ENCODE measurements at regions not wholly inside any gene's neighbourhood (a gene's known extent, or its start where the extent isn't known, plus 50 kb on each side); places are given as distances from the start of the nearest gene placed in this dataset.

GRCh38 chr3:6723205-6723604 is 137.7 kb upstream of the GRM7 start:
- DNase-seq (ENCODE audit: low read depth): no peak
- no peak for TF ChIP-seq CTCF (conservative IDR thresholded peaks at IDR 0.05; ENCODE audit: low read length)
- no peak overlapping the region for H3K4me3 ChIP-seq (ENCODE audit: low read length)

- DNase-seq (ENCODE audit: low read depth): no peak
- no peak for TF ChIP-seq CTCF (conservative IDR thresholded peaks at IDR 0.05; ENCODE audit: low read length)
Measured at GRCh38 chr3:6726811-6727210, 134.1 kb upstream of the GRM7 start.

GRCh38 chr3:6732807-6733206 is 128.1 kb upstream of the GRM7 start:
- TF ChIP-seq CTCF (conservative IDR thresholded peaks at IDR 0.05; ENCODE audit: low read length): no peak
- no peak for DNase-seq (ENCODE audit: low read depth)
- H3K4me3 ChIP-seq (ENCODE audit: low read length): no peak overlapping the region

More at GRCh38 chr3:6726811-6727210, 134.1 kb upstream of the GRM7 start:
- no peak overlapping the region for H3K4me3 ChIP-seq (ENCODE audit: low read length)

- H3K4me3 ChIP-seq (ENCODE audit: low read length): no peak overlapping the region
- no peak for DNase-seq (ENCODE audit: low read depth)
- no peak for TF ChIP-seq CTCF (conservative IDR thresholded peaks at IDR 0.05; ENCODE audit: low read length)
Measured at GRCh38 chr3:6733699-6734394, 127.1 kb upstream of the GRM7 start.

GRCh38 chr3:6734395-6734746 is 126.5 kb upstream of the GRM7 start:
- TF ChIP-seq CTCF (conservative IDR thresholded peaks at IDR 0.05; ENCODE audit: low read length): no peak
- DNase-seq (ENCODE audit: low read depth): no peak
- no peak overlapping the region for H3K4me3 ChIP-seq (ENCODE audit: low read length)

- no peak for TF ChIP-seq CTCF (conservative IDR thresholded peaks at IDR 0.05; ENCODE audit: low read length)
- H3K4me3 ChIP-seq (ENCODE audit: low read length): no peak overlapping the region
- DNase-seq (ENCODE audit: low read depth): no peak
Measured at GRCh38 chr3:6736836-6737629, 123.9 kb upstream of the GRM7 start.

- H3K4me3 ChIP-seq (ENCODE audit: low read length): no peak overlapping the region
- TF ChIP-seq CTCF (conservative IDR thresholded peaks at IDR 0.05; ENCODE audit: low read length): no peak
- DNase-seq (ENCODE audit: low read depth): no peak
Measured at GRCh38 chr3:6737630-6738029, 123.3 kb upstream of the GRM7 start.

All from AG10803 (cell line).